Ovary (tissue), 7 donors: ENCODE measurements at regions not wholly inside any gene's neighbourhood (a gene's known extent, or its start where the extent isn't known, plus 50 kb on each side); places are given as distances from the start of the nearest gene placed in this dataset.

Source experiments
- DNase-seq, 5 donors: peaks; one replicate each; pipeline ENCODE4 v3.0.0-alpha.2; 2019 to 2020
- H3K27ac ChIP-seq, 2 donors: fragments of 200-600 bp; one replicate each; pipeline versions ENCODE4 v1.5.1 to v1.8.0; 2019 to 2022
- H3K27me3 ChIP-seq: fragments of 200-600 bp; one replicate; pipeline ENCODE4 v1.8.0; 2022
- H3K36me3 ChIP-seq: fragments of 200-600 bp; sonication (generic); one replicate; pipeline ENCODE4 v1.5.1; 2019
- H3K4me1 ChIP-seq: one replicate; pipeline ENCODE4 v1.8.1; 2013; ENCODE audit warnings: mild to moderate bottlenecking, moderate library complexity; ENCODE audit not compliant: insufficient read depth
- H3K4me3 ChIP-seq: fragments of 200-600 bp; sonication (generic); one replicate; pipeline ENCODE4 v1.5.1; 2017
- H3K9me3 ChIP-seq, 2 donors: fragments of 200-600 bp in 1 of 2; sonication (generic) in 1 of 2; one replicate each; pipeline versions ENCODE4 v1.5.1 to v1.8.1; 2013 to 2019; ENCODE audit warnings: mild to moderate bottlenecking in 1 of 2, moderate library complexity in 1 of 2
- EP300 ChIP-seq: sonication (generic); formaldehyde crosslinking; IDR thresholded peaks from one replicate; pipeline ENCODE4 v1.6.1; 2017; ENCODE audit warnings: antibody characterized with exemption
- POLR2A ChIP-seq: fragments of 450-650 bp; IDR thresholded peaks from one replicate; pipeline ENCODE4 v1.6.1; 2017; ENCODE audit warnings: antibody characterized with exemption, mild to moderate bottlenecking, moderate library complexity
- WGBS, 3 donors: extraction: QIAGEN DNeasy Blood & Tissue Kit in 1 of 3; methylation state at CpG; one replicate each; pipeline versions ENCODE4 v1.1.5 to v1.1.7; 2013 to 2017; 5-methylcytosine and 5-hydroxymethylcytosine counted together
- intact Hi-C, 4 donors: fragments of 100-400 bp; cut with DNase I; formaldehyde crosslinking; loops; one replicate each; pipeline versions ENCODE4 v1.11.0 to v1.15.1; 2022 to 2023
- TF ChIP-seq, protein P1 (sequence below), 3 donors: fragments of 450-650 bp in 2 of 3; fragments of 200-600 bp in 1 of 3; IDR thresholded peaks; one replicate each; pipeline versions ENCODE4 v1.5.1 to v1.8.0; 2016 to 2022; ENCODE audit warnings: antibody characterized with exemption in 3 of 3, mild to moderate bottlenecking in 1 of 3
- donor health status: DM: no; HTN: no; CAD: no; lungs with moderate emphysema.
- donor health status: DM: no; HTN: no; CAD: no.
- donor health status: Bipolar disorder and iron deficiency.
- donor health status: DM: no; HTN: no; CAD: no.
- donor health status: DM: yes; HTN: yes; CAD: no.

- 73 to 79% (median 74%) methylated on average over 5 of the region's 5 CpGs for WGBS, 3 donors
- TF ChIP-seq EP300 = no peak
- TF ChIP-seq POLR2A = no peak
- TF ChIP-seq, protein P1, sequence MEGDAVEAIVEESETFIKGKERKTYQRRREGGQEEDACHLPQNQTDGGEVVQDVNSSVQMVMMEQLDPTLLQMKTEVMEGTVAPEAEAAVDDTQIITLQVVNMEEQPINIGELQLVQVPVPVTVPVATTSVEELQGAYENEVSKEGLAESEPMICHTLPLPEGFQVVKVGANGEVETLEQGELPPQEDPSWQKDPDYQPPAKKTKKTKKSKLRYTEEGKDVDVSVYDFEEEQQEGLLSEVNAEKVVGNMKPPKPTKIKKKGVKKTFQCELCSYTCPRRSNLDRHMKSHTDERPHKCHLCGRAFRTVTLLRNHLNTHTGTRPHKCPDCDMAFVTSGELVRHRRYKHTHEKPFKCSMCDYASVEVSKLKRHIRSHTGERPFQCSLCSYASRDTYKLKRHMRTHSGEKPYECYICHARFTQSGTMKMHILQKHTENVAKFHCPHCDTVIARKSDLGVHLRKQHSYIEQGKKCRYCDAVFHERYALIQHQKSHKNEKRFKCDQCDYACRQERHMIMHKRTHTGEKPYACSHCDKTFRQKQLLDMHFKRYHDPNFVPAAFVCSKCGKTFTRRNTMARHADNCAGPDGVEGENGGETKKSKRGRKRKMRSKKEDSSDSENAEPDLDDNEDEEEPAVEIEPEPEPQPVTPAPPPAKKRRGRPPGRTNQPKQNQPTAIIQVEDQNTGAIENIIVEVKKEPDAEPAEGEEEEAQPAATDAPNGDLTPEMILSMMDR (IDR thresholded peaks at IDR 0.05) = no peak
- intact Hi-C loops = no loop called here
Measured at GRCh38 chr16:26598061-26598460, 468.7 kb upstream of the C16orf82 start.

GRCh38 chr16:26598998-26599784 is 467.5 kb upstream of the C16orf82 start:
- Histone ChIP-seq H3K36me3 (no peaks in the 10 kb centered on the region), H3K4me3 (no peak overlapping the region), H3K27me3 (no peaks in the 10 kb centered on the region), H3K4me1 (no peaks in the 10 kb centered on the region), H3K9me3 (no peaks in the 10 kb centered on the region), H3K27ac (no peak overlapping the region)
- 61 to 70% (median 62%) methylated on average over 7 of the region's 7 CpGs for whole genome bisulfite sequencing, 3 donors
- DNase-seq = no peak
- intact Hi-C loops = no loop called here
- TF ChIP-seq POLR2A = no peak
- no peak for TF ChIP-seq EP300
- TF ChIP-seq, protein P1 (IDR thresholded peaks at IDR 0.05) = no peak

More at GRCh38 chr16:26598061-26598460, 468.7 kb upstream of the C16orf82 start:
- Histone ChIP-seq H3K4me3 (no peak overlapping the region), H3K27me3 (no peaks in the 10 kb centered on the region), H3K36me3 (no peaks in the 10 kb centered on the region), H3K27ac (no peak overlapping the region), H3K9me3 (no peaks in the 10 kb centered on the region), H3K4me1 (no peaks in the 10 kb centered on the region)
- DNase-seq = no peak

GRCh38 chr16:26599785-26600104 is 467.0 kb upstream of the C16orf82 start:
- no peak for DNase-seq
- intact Hi-C loops = no loop called here
- Histone ChIP-seq H3K27ac (no peak overlapping the region), H3K4me3 (no peak overlapping the region), H3K4me1 (no peaks in the 10 kb centered on the region), H3K9me3 (no peaks in the 10 kb centered on the region), H3K36me3 (no peaks in the 10 kb centered on the region), H3K27me3 (no peaks in the 10 kb centered on the region)
- 27 to 39% (median 35%) methylated on average over 2 of the region's 2 CpGs for WGBS, 3 donors
- no peak for TF ChIP-seq POLR2A
- no peak for TF ChIP-seq EP300
- TF ChIP-seq, protein P1 (IDR thresholded peaks at IDR 0.05) = no peak

DNA sequence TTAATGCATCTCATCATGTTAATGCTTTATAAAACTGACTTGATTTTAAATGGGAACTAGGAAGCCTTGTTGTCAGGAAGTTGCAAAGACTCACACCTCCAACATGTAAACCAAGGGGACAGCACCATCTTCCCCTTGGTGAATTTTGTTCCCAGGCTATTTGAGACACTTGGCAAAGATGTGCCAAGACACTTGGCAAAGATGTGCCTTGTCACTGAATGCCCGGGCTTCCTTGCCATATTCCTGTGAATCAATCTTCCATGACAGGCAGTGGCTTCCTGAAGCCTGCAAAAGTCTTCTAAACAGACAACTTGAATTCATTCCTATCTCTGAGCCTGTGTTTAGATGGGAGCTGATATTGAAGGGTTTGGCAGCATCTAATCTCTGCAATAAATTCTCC is 465.4 kb upstream of the C16orf82 start:
- Histone ChIP-seq H3K27ac (no peak overlapping the region), H3K9me3 (no peaks in the 10 kb centered on the region), H3K4me1 (no peaks in the 10 kb centered on the region), H3K27me3 (no peaks in the 10 kb centered on the region), H3K36me3 (no peaks in the 10 kb centered on the region), H3K4me3 (no peak overlapping the region)
- DNase-seq = no peak
- intact Hi-C loops = no loop called here
- WGBS, 3 donors = 18 to 35% (median 27%) methylated on average over 1 of the region's 1 CpG
- TF ChIP-seq EP300 (no peak), POLR2A (no peak)
- TF ChIP-seq, protein P1 (IDR thresholded peaks at IDR 0.05) = no peak
